Stimulated activated CD4-positive, alpha-beta T cell treated with anti-CD3 and anti-CD28 coated beads, Interleukin-15, amount 100 ng/mL, for 48 hours (primary cell): ENCODE measurements at regions not wholly inside any gene's neighbourhood (a gene's known extent, or its start where the extent isn't known, plus 50 kb on each side); places are given as distances from the start of the nearest gene placed in this dataset.
"Not testable (repeated sequence)": the region's sequence is repeated elsewhere in the genome, so short reads cannot be mapped to it uniquely, and the experiment has no call there.

ENCODE experiments used
- DNase-seq, 2 donors: peaks; one replicate each; pipeline ENCODE4 v3.0.0-alpha.2; 2020; ENCODE audit warnings: low read depth in 2 of 2

DNA sequence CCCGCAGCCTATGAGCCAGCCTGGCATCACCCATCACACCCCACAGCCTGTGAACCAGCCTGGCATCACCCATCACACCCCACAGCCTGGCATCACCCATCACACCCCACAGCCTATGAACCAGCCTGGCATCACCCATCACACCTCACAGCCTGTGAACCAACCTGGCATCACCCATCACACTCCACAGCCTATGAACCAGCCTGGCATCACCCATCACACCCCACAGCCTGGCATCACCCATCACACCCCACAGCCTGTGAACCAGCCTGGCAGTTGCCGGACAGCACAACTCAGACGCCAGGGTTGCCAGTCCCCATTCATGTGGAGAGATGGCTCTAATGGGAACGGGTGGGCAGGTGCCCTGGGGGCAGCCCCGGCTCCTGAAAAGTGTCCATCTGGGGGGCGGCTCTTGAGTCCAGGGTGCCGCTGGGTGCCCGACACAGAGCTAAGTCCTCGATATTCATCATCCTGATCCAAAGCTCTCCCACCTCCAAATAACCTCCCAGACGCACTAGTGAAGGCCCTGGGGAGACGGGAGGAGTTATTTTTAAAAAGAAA lies 116.9 kb upstream of the AFDN start:
- not testable (repeated sequence) for DNase-seq

DNA sequence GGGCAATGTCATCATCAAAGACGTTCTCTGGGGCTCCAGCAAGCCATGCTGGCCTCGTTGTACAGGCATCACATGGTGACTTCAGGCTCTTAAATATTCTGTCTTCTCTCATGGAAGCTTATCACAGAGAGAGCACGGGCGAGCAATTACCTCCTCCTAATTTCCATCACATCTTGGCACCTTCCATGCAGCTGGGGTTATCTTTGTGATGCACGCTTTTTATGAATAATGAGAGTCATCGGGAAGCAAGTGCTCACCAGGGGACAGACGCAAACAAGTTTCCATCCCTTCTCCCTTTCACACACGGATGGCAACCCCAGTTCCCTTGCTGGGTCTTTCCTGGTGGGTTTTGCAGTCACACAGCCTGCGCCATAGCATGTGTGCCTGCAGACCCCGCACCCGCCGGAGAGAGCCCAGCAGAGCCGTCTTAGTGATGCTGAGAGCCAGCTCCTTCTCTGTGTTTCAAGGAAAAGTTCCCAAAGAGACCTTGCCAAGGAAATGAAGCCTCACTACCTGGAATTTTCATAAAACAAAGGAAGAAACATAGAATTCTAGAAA lies 116.3 kb upstream of the AFDN start:
- no peak for DNase-seq

DNA sequence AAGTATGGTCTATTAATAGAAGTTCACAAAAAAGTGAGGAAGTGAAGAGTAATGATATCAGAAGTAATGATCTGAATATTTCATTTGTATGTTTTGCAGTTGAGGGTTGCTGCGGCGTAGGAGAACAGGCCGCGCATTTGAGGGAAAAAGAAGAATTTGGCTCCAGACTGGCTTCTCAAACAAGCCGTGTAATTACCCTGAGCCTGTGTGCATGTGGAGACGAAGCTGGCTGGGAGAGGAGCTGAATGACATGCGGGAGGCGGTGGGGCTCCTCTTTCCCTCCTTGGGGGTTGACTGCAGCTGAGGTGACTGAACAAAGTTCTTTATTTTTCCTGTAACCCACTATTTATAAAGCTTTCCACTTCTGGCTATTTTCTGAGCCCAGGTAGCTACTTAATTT lies 115.5 kb upstream of the AFDN start:
- no peak for DNase-seq

DNA sequence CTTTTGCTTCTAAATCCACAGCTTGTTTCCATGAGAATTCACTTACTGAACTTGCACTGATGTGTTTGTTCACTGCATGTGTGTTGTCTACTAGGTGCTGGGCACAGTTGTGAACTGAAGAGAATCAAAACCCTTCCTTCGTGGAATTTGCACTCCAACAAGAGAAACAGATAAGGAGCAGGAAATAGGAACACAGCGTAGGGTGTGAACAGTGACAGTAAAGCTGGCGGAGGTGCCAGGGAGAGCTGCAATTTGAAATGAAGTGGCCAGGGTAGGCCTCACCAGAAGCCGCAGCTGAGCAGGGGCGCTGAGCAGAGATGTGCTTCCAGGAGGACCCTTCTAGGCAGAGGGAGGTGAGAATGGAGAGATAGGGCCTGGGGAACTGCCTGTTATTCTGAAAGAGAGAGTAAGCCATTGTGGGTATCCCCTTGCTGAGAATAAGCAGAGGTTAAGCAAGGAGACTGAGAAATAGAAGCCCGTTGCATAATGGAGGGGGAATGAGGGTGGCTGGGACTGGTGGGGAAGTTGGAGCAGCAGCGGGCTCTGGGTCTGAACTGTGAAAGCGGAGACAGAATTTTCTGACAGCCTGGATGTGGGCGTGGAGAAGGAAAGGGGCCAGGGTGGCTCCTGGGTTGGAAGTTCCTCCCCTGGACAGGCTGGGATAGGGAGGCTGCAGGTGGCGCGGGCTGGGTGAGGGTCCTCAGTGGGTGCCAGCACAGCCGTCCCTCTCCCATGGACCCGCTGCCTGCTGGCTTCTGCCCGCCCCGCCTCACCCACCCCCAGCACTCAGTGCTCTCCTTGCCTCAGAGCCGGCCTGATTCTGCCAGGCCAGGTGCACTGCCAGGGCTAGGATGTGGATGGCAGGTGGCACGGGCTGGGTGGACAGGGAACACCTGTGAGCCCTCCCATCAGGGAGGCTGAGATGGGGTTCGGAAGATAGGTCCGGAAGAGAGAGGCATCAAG lies 114.7 kb upstream of the AFDN start:
- DNase-seq = no peak

DNA sequence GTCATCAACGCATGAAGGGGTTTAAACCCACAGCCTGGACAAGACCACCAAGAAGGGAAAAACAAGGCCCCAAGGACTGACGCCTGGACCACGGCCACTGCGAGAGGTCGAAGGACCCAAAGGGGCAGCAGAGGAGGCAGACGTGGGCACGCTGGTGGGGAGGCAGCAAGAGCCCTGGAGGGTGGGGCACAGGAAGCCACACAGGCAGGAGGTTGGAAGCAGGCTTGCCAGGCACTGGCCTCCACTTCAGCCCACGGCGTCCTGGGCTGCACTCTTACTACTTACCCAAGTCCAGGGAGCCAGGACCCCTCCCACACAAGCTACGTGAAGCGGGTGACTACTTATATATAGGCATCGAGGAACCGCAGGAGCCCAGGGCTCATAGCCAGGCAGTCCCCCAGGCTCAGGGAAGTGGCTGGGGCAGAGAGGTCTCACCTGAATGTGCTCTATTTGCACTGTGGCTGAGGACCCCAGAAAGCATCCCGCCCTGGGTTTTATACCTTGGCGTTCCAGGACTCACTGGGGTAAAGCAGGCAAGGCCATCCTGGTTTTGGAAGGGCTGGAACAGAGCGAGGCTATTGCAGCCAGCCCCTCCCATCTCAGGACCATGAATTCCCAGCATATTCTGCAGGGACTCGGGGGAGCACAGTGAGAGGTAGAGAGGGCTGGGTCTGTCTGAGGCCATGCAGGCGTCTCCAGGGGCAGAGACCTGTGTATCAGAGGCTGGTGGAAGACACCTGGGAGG lies 113.8 kb upstream of the AFDN start:
- no peak for DNase-seq

DNA sequence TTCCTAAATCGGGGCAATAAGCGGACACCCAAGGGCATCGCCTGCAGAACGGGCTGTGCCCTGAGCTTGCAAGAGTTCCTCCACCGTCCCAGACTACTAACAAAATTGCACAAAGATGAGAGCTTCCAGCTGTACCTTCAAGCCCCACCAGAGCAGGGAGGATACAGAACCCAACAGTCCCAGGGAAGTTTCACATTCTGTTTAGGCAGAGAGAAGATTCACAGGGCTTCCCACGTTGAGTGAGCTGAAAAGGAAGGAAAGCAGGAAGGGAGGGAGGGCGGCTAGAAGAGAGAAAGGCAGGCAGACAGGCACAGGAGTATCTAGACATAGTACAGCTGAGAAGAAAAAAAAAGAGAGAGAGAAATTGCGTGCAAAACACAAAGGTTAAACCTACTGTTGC lies 112.6 kb upstream of the AFDN start:
- DNase-seq = no peak

DNA sequence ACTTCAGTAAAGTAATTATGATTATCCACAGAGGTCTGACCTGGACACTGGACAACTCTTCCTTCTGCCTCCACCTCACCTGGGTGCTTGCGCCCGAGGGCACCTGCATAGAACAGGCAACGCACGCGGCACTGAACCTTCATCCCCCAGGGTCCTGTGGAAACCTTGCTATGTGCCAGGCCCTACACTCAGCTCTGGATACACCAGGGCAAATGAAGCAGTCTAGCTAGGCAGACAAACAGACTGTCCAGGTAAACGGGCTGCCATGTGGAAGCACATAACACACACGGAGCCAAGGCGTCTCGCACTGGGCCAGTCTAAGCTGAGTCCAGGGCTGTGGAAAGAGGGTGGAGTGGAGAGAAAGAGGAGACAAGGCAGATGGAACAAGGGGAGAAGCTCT lies 109.3 kb upstream of the AFDN start:
- DNase-seq = no peak

DNA sequence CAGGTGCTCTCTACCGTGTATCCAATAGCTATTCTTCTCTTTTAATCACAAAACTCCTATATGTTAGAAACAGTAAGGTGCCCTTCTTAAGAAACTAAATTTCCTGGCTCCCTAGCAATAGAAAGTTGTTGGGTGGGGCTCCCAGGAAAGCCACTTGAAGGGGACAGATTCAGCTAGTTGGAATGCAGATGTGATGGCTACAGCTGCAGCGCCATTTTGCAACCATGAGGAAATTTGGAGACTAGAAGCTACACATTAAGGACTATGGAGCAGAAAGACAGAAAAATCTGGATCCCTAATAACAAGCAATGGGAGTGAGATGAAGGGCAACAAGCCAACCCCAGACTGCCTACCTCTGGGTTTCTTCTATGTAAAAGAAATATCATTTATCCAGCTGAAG lies 108.8 kb upstream of the AFDN start:
- no peak for DNase-seq

DNA sequence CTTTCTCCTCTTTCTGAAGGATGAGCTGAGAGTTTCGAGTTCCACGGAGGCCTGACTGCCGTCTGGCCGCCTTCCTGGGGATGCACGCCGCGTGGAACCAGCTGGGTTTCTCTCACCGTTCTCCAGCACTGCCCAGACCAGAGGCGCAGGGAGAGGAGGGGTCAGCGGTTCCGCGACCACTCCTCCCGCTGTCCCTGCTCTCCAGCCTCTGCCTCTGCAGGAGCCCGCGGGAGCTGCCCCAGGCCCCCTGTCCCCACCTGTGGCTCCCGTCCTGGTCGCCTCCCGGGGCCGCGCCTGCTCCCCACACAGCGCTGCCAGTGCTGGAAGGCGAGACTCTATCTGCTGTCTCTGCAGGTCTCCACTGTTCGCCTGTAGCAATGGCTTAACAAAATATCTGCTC lies 106.8 kb upstream of the AFDN start:
- no peak for DNase-seq

DNA sequence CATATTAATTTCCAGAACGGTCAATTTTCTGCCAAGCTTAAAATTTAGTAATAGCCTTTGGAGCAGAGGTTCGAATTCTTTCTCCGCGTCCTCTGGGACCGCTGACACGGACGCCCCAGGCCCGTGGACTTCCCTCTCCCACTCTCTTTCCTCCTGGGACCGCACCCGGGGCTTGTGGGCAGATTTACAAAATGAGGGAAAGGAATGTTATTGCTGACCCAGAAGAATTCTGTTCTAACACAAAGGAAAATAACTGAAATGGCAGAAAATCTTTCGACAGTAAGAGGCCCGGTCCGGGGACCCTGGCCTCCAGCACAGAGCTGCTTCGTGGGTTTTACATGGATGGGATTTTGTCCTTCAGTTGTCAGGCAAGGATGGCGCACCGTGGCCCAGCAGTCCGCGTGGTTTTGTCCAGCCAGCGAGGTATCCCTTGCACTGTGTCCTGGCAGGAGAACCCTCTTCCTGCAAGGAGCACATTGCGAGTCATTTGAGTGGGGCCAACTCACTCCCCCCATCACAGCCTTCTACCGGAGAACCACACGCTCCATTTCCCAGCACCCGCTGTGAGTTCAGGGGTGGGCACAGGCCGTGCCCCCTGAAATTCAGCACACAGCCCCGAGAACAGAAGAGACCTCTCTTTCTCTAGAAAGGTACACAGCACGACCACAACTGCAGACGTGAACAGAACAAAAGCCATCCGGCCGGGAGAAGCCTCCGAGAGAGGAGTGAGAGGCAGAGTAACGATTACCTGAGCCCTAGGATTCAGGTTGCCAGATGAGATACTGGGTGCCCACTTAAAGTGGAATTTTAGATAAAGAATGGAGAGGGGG lies 106.0 kb upstream of the AFDN start:
- no peak for DNase-seq

DNA sequence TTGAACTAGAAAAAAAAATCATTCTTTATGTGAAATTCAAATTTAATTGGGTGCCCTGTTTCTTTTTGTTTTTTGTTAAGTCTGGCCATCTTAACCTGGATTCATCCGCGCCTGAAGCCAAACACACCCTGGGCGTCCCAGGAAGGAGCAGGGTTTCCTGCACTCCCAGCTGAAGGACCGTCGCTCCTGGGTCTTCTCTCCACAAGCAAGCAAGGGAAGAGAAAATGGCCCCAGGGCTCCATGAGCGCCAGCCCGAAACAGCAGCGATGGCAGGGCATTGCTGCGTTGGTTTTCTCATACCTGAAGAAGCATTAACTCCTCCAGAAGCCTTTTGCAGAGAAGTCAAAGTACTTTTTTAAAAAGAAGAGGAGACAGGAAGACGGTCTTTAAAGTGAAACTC lies 105.4 kb upstream of the AFDN start:
- no peak for DNase-seq

DNA sequence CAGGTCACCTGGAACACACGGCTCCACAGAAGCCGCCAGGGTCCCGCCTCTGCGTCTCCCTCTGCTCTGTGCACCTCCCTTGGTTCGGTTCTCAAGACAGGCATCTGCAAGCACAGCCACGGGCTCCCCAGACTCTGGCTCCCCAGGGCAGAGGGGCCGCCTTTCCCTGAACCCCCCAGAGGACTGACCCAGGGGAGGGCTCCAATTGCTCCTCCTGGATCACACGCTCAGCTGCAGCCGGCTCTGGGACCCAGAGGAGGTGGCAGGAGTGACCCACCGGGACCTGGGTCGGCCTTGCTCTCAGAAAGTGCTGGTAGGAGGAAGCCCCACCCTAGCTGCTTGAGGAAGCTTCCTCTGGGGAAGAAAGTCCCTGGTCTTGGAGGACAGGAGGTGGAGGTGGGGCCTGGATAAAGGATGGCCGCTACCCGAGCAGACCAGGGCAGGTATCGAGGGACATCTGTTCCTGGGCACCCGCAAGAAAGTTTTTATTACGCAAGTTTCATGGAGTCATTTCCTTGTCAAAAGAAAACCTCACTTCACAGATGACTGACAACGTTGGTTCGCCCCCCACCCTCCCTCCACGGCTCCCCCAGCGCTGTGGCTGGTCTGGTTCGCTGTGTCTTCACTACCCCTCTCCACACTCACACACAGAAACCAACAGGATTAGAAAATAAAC lies 103.9 kb upstream of the AFDN start:
- DNase-seq = no peak

DNA sequence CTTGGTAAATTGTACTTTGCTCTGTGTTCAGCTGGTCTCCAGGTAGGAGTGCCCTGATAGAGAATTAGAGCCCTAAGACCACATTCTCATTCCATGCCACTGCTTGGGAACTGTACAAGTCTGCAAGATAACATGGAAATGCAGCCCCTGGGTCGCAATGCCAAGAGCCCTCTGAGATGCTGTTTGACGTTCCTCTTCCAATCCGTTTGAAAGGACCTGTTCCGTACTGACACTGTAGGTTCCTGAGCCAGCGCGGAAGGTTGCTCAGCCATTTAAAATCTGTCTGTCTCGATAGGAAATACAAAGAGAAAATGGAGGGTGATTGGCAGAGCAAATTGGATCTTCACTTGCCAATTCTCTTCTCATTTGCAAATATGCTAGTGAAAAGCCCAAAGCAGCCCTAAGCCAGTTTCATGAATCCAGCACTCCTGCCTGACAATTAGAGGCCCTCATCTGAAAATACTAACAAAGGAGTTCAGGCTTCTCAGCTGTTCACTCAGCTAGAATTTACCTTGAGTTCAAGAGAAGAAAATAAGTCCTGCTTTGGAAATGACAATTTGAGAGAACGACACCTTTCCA lies 100.6 kb upstream of the AFDN start:
- no peak for DNase-seq

DNA sequence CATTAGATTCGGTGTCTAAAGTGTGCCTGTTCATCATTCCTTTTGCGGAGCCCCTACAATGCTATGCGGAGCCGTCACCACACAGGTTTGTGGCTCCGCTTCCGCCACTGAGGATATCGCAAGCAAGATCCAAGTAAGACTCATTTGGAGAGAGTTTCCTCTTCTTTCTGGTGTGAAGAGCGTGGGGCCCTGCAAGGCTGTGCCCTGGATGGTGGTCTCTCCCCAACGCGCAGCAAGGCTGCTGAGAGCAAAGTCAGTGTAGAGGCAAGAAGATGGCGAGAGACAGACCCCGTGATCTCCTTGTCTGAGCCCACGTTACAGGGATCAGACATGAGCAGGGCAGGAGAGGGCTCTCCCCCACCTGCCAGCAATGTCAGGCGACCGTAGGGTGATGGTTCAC lies 96.3 kb upstream of the AFDN start:
- DNase-seq = no peak

DNA sequence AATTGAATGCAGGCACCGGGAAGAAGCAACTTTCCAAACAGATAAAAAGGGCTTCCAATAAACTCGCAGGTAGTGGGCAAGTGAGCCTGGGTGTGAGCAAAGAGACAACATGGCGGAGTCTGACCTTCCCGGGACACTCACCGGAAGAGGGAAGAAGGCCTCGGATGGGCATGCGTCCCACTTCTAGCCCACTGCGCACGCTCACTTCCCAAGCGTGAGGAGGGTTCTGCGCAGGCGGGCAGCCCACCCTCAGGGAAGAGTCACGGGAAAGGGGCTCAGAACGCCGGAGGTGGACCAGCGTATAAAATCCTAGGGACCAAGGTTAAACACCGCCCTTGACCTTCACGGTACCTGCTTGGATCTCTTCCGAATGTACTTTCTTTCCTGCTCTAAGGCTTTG lies 95.5 kb upstream of the AFDN start:
- no peak for DNase-seq

DNA sequence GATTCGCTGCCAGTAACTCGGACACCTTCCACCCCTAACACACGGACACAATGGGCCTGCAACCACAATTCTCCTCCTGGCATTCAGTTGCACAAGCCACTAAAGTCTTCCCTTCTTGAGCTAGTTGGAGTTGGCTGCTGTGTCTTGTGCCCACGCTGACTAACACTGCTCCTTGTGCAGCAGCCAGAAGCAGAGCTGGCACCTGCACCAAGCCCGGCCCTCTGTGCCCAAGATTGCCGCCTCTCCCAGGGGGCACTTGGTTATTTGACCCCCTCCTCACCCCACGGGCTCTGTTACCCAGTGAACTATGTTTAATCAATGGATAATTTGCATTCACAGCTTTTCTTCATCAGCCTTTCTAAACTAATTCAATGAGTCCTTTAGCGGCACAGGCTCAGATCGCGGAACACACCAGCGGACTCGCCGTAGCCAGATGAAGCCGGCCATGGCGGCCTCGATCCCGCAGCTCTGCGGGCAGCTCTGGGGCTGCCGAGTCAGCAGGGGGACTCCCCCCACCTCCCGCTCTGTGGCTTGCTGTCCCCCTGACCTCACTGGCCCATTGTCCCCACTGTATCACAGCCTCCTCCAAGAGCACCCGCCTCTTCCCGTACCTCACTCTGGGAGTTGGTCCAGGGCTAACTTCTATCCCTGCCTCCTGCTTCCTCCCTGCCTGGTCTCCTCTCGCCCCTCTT lies 94.8 kb upstream of the AFDN start:
- no peak for DNase-seq

DNA sequence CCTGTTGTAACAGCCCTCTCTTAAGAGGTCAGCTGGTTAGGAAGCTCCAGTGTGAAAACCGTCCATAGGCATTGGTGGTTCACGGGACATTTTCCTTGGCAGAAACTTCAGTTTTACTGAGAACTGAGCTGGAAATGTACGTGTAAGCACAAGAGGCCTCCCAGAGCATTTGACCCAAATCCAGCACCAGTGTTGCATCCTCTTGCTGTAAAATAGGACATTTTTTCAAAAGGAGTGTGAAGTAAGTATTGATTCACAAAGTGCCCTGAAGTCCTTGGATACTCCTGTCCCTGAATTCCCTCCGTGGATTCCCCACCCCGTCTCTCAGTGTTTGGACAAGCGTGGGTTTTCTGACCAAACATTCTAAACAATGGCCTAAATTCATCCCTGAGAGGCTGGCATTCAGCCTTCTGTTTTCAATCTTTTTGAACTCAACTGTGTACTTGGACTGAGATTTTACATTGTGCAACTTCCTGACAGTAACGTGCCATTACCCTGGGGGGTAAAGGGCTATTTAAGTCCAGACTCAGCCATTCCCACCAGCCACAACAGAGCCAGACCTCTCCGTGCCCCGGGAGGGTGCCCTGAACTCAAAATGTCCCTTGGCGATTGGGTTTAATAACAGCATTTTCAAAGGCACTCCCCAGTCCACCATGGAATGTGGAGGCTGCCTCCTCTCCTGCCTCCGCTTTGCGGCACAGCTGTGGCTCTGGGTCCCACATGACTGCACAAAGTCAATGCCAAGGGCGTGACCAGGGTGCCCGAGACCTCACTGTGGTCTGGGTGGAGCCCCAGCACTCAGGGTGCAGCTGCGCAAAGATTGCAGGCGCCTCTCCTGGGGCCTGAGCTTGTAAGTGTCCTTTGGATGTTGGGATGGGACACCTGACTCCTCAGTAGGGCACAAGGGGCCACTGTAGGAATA lies 92.7 kb upstream of the AFDN start:
- no peak for DNase-seq

DNA sequence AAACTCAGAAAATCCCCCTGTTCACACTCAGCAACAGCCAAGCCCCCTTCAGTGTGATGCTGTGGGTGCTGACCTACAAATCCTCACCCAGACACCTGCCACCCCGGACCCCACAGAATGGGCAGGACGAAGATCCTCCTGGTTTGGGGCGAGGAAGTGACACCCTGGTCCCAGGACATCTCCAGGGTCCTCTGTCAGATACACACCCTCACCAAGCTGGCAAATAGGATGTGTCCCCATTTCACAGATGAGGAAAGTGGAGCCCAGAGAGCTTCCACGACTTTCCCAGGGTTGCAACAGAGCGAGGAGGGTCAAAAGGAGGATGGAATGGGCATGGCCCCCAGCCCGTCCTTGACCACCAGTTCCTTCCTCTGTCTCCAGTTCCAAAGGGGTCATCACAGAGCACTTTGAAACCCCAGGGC lies 92.0 kb upstream of the AFDN start:
- DNase-seq = no peak
